GM21529 (cell line): ENCODE measurements at regions not wholly inside any gene's neighbourhood (a gene's known extent, or its start where the extent isn't known, plus 50 kb on each side); places are given as distances from the start of the nearest gene placed in this dataset.

Experiments used
- ATAC-seq: cut with Tn5 transposase; IDR thresholded peaks from one replicate; pipeline ENCODE4 v1.9.1; 2021; ENCODE audit not compliant: unreplicated experiment

GRCh38 chr1:193565971-193566577, 379.7 kb upstream of the B3GALT2 start:
- no peak for ATAC-seq

GRCh38 chr1:193562121-193562520, 375.7 kb upstream of the B3GALT2 start:
- ATAC-seq = no peak

GRCh38 chr1:193558491-193559028, 372.1 kb upstream of the B3GALT2 start:
- no peak for ATAC-seq

- no peak for ATAC-seq
Observed at GRCh38 chr1:193555662-193556441, 369.4 kb upstream of the B3GALT2 start.

GRCh38 chr1:193553564-193553963, 367.2 kb upstream of the B3GALT2 start:
- no peak for ATAC-seq

GRCh38 chr1:193552274-193552673, 365.9 kb upstream of the B3GALT2 start:
- ATAC-seq = no peak

- no peak for ATAC-seq
Observed at GRCh38 chr1:193549081-193549480, 362.7 kb upstream of the B3GALT2 start.

- ATAC-seq = no peak
Observed at GRCh38 chr1:193545171-193545570, 358.8 kb upstream of the B3GALT2 start.

- ATAC-seq = no peak
Observed at GRCh38 chr1:193543259-193543658, 356.8 kb upstream of the B3GALT2 start.

GRCh38 chr1:193542690-193543089, 356.3 kb upstream of the B3GALT2 start:
- no peak for ATAC-seq

GRCh38 chr1:193540511-193540910, 354.1 kb upstream of the B3GALT2 start:
- peak; percentile 0 for ATAC-seq

GRCh38 chr1:193539731-193540459, 353.5 kb upstream of the B3GALT2 start:
- peak; percentile 55 for ATAC-seq

- no peak for ATAC-seq
Observed at GRCh38 chr1:193538680-193539079, 352.3 kb upstream of the B3GALT2 start.

GRCh38 chr1:193538003-193538354, 351.6 kb upstream of the B3GALT2 start:
- ATAC-seq = no peak

GRCh38 chr1:193537266-193538002, 351.0 kb upstream of the B3GALT2 start:
- ATAC-seq = peak; percentile 87

GRCh38 chr1:193533853-193534252, 347.4 kb upstream of the B3GALT2 start:
- ATAC-seq = no peak

GRCh38 chr1:193525917-193526710, 339.7 kb upstream of the B3GALT2 start:
- ATAC-seq = no peak

GRCh38 chr1:193525411-193525810, 339.0 kb upstream of the B3GALT2 start:
- no peak for ATAC-seq

GRCh38 chr1:193524616-193525015, 338.2 kb upstream of the B3GALT2 start:
- ATAC-seq = no peak

GRCh38 chr1:193524021-193524420, 337.6 kb upstream of the B3GALT2 start:
- ATAC-seq = no peak
